ENCODE measurements at regions not wholly inside any gene's neighbourhood (a gene's known extent, or its start where the extent isn't known, plus 50 kb on each side); places are given as distances from the start of the nearest gene placed in this dataset.

DNA sequence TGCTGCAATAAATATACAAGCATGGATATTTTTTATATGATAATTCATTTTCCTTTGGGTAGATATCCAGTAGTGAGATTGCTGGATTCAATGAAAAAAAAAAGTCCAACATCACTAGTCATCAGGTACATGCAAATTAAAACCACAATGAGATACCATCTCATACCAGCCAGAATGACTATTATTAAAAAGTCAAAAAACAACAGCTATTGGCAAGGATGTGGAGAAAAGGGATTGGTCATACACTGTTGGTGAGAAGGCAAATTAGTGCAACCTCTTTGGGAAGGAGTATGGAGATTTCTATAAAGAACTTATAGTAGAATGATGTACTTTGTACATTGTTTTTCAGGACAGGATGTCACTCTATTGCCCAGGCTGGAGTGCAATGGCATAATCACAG, 531.2 kb upstream of the MGAT4C start:
- no peak overlapping the region for H3K4me3 ChIP-seq
- no peaks in the 10 kb centered on the region for H3K9me3 ChIP-seq
- TF ChIP-seq, protein P1, sequence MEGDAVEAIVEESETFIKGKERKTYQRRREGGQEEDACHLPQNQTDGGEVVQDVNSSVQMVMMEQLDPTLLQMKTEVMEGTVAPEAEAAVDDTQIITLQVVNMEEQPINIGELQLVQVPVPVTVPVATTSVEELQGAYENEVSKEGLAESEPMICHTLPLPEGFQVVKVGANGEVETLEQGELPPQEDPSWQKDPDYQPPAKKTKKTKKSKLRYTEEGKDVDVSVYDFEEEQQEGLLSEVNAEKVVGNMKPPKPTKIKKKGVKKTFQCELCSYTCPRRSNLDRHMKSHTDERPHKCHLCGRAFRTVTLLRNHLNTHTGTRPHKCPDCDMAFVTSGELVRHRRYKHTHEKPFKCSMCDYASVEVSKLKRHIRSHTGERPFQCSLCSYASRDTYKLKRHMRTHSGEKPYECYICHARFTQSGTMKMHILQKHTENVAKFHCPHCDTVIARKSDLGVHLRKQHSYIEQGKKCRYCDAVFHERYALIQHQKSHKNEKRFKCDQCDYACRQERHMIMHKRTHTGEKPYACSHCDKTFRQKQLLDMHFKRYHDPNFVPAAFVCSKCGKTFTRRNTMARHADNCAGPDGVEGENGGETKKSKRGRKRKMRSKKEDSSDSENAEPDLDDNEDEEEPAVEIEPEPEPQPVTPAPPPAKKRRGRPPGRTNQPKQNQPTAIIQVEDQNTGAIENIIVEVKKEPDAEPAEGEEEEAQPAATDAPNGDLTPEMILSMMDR (IDR thresholded peaks at IDR 0.05) = no peak
- no peak for TF ChIP-seq POLR2A (IDR thresholded peaks at IDR 0.05)
- H3K27me3 ChIP-seq = no peaks in the 10 kb centered on the region
- no peaks in the 10 kb centered on the region for H3K36me3 ChIP-seq
- no peak overlapping the region for H3K27ac ChIP-seq
- DNase-seq = no peak
- no peaks in the 10 kb centered on the region for H3K4me1 ChIP-seq
- intact Hi-C loops (cut with DNase I; ENCODE audit: low total_unique reads) = no loop called here

DNA sequence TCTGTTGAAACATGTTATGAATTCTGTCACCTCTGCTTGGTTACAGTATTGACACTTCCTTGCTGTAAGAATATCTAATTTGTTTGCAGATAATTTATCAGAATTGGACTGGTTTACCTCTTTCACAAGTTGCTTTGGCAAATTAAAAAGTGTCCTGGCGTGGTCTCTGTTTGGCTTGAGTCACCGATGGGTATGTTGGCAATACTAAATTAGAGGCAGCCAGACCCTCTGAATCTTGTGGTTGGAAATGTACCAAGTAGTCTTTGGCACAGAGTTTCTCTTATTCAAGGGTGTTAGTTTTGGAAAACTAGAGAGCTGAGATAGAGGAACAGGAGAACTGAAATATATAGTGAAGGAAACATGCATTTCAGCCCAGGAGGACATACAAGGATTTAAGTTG, 521.1 kb upstream of the MGAT4C start:
- no peak for DNase-seq
- H3K36me3 ChIP-seq = no peaks in the 10 kb centered on the region
- no peaks in the 10 kb centered on the region for H3K9me3 ChIP-seq
- H3K4me3 ChIP-seq = no peak overlapping the region
- TF ChIP-seq POLR2A (IDR thresholded peaks at IDR 0.05) = no peak
- TF ChIP-seq, protein P1 (IDR thresholded peaks at IDR 0.05) = no peak
- H3K4me1 ChIP-seq = no peaks in the 10 kb centered on the region
- H3K27ac ChIP-seq = no peak overlapping the region
- no peaks in the 10 kb centered on the region for H3K27me3 ChIP-seq
- intact Hi-C loops (cut with DNase I; ENCODE audit: low total_unique reads) = no loop called here

GRCh38 chr12:86774841-86775388, 518.7 kb upstream of the MGAT4C start:
- Histone ChIP-seq H3K9me3 (no peaks in the 10 kb centered on the region), H3K36me3 (no peaks in the 10 kb centered on the region), H3K27me3 (no peaks in the 10 kb centered on the region), H3K27ac (no peak overlapping the region), H3K4me1 (no peaks in the 10 kb centered on the region), H3K4me3 (no peak overlapping the region)
- DNase-seq = no peak
- TF ChIP-seq POLR2A (IDR thresholded peaks at IDR 0.05) = no peak
- TF ChIP-seq, protein P1 (IDR thresholded peaks at IDR 0.05) = no peak
- intact Hi-C loops (cut with DNase I; ENCODE audit: low total_unique reads) = no loop called here

- Histone ChIP-seq H3K4me3 (no peak overlapping the region), H3K27me3 (no peaks in the 10 kb centered on the region), H3K36me3 (no peaks in the 10 kb centered on the region), H3K9me3 (no peaks in the 10 kb centered on the region), H3K4me1 (no peaks in the 10 kb centered on the region), H3K27ac (no peak overlapping the region)
- TF ChIP-seq, protein P1 (IDR thresholded peaks at IDR 0.05) = no peak
- TF ChIP-seq POLR2A (IDR thresholded peaks at IDR 0.05) = no peak
- no peak for DNase-seq
- intact Hi-C loops (cut with DNase I; ENCODE audit: low total_unique reads) = no loop called here
Measured at GRCh38 chr12:86772696-86773095, 516.5 kb upstream of the MGAT4C start.

GRCh38 chr12:86770871-86771270, 514.7 kb upstream of the MGAT4C start:
- H3K4me1 ChIP-seq = no peaks in the 10 kb centered on the region
- intact Hi-C loops (cut with DNase I; ENCODE audit: low total_unique reads) = no loop called here
- no peak for DNase-seq
- H3K36me3 ChIP-seq = no peaks in the 10 kb centered on the region
- no peaks in the 10 kb centered on the region for H3K9me3 ChIP-seq
- no peak overlapping the region for H3K27ac ChIP-seq
- H3K27me3 ChIP-seq = no peaks in the 10 kb centered on the region
- H3K4me3 ChIP-seq = no peak overlapping the region
- TF ChIP-seq POLR2A (IDR thresholded peaks at IDR 0.05) = no peak
- TF ChIP-seq, protein P1 (IDR thresholded peaks at IDR 0.05) = no peak
